Neural cell (in vitro differentiated cells): ENCODE measurements at regions not wholly inside any gene's neighbourhood (a gene's known extent, or its start where the extent isn't known, plus 50 kb on each side); places are given as distances from the start of the nearest gene placed in this dataset.

Source experiments
- CTCF ChIP-seq: fragments of 450-650 bp; IDR thresholded peaks from 2 replicates; pipeline ENCODE4 v1.5.1; 2014; ENCODE audit warnings: antibody characterized with exemption, mild to moderate bottlenecking, moderate library complexity; ENCODE audit not compliant: poor library complexity, severe bottlenecking
- EP300 ChIP-seq: fragments of 450-650 bp; conservative IDR thresholded peaks from 2 replicates; pipeline ENCODE4 v1.6.1; 2014; ENCODE audit warnings: antibody characterized with exemption, mild to moderate bottlenecking, moderate library complexity; ENCODE audit not compliant: poor library complexity, severe bottlenecking
- POLR2AphosphoS5 ChIP-seq: IDR thresholded peaks from 2 replicates; pipeline ENCODE4 v1.6.1; 2012

GRCh38 chr4:4627111-4627510, 85.3 kb upstream of the STX18 start:
- TF ChIP-seq CTCF (no peak), POLR2AphosphoS5 (no peak), EP300 (no peak)
